ENCODE measurements at regions not wholly inside any gene's neighbourhood (a gene's known extent, or its start where the extent isn't known, plus 50 kb on each side); places are given as distances from the start of the nearest gene placed in this dataset.

DNA sequence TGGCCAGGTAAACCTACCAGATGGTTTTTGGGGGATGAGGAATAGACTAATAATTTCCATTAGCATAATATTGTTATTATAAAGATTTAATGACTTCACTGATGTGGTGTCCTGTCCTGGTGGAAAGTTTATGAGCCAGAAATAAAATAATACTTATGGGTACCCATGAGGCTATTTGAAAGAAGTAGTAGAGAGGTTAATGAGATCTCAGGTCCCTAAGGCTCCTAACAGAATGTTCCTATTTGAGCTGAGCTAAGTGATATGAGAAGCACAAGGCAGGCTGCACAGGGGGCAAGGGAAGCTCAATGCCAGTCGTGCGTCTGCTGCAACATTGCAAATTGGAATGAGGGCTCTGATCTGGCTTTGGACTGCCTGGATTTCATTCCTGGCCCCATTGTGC, 174.1 kb downstream of the BMP2 start (continued):
- TF ChIP-seq, protein P1, sequence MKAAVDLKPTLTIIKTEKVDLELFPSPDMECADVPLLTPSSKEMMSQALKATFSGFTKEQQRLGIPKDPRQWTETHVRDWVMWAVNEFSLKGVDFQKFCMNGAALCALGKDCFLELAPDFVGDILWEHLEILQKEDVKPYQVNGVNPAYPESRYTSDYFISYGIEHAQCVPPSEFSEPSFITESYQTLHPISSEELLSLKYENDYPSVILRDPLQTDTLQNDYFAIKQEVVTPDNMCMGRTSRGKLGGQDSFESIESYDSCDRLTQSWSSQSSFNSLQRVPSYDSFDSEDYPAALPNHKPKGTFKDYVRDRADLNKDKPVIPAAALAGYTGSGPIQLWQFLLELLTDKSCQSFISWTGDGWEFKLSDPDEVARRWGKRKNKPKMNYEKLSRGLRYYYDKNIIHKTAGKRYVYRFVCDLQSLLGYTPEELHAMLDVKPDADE (IDR thresholded peaks at IDR 0.05) = no peak

DNA sequence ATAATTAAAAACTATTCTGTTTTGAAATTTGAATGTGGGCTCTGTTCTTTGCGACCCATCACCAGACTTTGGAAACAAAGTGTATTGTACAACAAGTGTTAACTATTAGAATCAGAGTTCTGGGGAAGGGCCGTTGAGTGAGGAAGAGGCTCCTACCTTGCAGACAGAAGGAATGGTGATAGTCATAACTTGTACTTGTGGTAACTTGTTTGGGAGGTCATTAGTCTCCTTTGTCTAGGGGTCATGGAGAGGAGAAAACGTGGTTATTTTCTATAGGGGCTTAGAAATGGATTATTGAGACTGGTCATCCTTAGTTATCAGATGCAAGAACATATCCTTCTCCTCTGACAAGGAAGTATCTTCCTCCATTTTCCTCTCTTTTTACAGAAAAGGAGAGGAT, 174.8 kb downstream of the BMP2 start:
- Histone ChIP-seq H3K4me3 (no peak overlapping the region), H3K79me2 (replicated peaks; ENCODE audit: insufficient read depth) (no peaks in the 10 kb centered on the region), H3F3A (replicated peaks; ENCODE audit: low read depth) (no peaks in the 10 kb centered on the region), H4K20me1 (replicated peaks; ENCODE audit: insufficient read depth) (no peaks in the 10 kb centered on the region), H3K27ac (ENCODE audit: low read depth) (no peak overlapping the region), H3K27me3 (ENCODE audit: insufficient read depth) (no peaks in the 10 kb centered on the region), H3K4me1 (ENCODE audit: insufficient read depth) (no peaks in the 10 kb centered on the region), H3K36me3 (ENCODE audit: insufficient read depth) (no peaks in the 10 kb centered on the region), H3K4me2 (no peak overlapping the region), H3K9me2 (ENCODE audit: insufficient read depth) (no peaks in the 10 kb centered on the region), H2AFZ (no peak overlapping the region)
- H3K36me3 Mint-ChIP-seq (ENCODE audit: low read depth) = no peaks in the 10 kb centered on the region
- no peak for TF ChIP-seq STAT1 (IDR thresholded peaks at IDR 0.05; ENCODE audit: unreplicated experiment)
- TF ChIP-seq, protein P2, sequence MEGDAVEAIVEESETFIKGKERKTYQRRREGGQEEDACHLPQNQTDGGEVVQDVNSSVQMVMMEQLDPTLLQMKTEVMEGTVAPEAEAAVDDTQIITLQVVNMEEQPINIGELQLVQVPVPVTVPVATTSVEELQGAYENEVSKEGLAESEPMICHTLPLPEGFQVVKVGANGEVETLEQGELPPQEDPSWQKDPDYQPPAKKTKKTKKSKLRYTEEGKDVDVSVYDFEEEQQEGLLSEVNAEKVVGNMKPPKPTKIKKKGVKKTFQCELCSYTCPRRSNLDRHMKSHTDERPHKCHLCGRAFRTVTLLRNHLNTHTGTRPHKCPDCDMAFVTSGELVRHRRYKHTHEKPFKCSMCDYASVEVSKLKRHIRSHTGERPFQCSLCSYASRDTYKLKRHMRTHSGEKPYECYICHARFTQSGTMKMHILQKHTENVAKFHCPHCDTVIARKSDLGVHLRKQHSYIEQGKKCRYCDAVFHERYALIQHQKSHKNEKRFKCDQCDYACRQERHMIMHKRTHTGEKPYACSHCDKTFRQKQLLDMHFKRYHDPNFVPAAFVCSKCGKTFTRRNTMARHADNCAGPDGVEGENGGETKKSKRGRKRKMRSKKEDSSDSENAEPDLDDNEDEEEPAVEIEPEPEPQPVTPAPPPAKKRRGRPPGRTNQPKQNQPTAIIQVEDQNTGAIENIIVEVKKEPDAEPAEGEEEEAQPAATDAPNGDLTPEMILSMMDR (conservative IDR thresholded peaks at IDR 0.05; ENCODE audit: low read depth in 2 of 2) = no peak
- TF ChIP-seq, protein P3, sequence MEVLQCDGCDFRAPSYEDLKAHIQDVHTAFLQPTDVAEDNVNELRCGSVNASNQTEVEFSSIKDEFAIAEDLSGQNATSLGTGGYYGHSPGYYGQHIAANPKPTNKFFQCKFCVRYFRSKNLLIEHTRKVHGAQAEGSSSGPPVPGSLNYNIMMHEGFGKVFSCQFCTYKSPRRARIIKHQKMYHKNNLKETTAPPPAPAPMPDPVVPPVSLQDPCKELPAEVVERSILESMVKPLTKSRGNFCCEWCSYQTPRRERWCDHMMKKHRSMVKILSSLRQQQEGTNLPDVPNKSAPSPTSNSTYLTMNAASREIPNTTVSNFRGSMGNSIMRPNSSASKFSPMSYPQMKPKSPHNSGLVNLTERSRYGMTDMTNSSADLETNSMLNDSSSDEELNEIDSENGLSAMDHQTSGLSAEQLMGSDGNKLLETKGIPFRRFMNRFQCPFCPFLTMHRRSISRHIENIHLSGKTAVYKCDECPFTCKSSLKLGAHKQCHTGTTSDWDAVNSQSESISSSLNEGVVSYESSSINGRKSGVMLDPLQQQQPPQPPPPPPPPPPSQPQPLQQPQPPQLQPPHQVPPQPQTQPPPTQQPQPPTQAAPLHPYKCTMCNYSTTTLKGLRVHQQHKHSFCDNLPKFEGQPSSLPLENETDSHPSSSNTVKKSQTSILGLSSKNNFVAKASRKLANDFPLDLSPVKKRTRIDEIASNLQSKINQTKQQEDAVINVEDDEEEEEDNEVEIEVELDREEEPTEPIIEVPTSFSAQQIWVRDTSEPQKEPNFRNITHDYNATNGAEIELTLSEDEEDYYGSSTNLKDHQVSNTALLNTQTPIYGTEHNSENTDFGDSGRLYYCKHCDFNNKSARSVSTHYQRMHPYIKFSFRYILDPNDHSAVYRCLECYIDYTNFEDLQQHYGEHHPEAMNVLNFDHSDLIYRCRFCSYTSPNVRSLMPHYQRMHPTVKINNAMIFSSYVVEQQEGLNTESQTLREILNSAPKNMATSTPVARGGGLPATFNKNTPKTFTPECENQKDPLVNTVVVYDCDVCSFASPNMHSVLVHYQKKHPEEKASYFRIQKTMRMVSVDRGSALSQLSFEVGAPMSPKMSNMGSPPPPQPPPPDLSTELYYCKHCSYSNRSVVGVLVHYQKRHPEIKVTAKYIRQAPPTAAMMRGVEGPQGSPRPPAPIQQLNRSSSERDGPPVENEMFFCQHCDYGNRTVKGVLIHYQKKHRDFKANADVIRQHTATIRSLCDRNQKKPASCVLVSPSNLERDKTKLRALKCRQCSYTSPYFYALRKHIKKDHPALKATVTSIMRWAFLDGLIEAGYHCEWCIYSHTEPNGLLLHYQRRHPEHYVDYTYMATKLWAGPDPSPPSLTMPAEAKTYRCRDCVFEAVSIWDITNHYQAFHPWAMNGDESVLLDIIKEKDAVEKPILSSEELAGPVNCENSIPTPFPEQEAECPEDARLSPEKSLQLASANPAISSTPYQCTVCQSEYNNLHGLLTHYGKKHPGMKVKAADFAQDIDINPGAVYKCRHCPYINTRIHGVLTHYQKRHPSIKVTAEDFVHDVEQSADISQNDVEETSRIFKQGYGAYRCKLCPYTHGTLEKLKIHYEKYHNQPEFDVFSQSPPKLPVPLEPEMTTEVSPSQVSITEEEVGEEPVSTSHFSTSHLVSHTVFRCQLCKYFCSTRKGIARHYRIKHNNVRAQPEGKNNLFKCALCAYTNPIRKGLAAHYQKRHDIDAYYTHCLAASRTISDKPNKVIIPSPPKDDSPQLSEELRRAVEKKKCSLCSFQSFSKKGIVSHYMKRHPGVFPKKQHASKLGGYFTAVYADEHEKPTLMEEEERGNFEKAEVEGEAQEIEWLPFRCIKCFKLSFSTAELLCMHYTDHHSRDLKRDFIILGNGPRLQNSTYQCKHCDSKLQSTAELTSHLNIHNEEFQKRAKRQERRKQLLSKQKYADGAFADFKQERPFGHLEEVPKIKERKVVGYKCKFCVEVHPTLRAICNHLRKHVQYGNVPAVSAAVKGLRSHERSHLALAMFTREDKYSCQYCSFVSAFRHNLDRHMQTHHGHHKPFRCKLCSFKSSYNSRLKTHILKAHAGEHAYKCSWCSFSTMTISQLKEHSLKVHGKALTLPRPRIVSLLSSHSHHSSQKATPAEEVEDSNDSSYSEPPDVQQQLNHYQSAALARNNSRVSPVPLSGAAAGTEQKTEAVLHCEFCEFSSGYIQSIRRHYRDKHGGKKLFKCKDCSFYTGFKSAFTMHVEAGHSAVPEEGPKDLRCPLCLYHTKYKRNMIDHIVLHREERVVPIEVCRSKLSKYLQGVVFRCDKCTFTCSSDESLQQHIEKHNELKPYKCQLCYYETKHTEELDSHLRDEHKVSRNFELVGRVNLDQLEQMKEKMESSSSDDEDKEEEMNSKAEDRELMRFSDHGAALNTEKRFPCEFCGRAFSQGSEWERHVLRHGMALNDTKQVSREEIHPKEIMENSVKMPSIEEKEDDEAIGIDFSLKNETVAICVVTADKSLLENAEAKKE (CRISPR knock-in tag; IDR thresholded peaks at IDR 0.05) = no peak
- no peak for TF ChIP-seq EZH2phosphoT487 (IDR thresholded peaks at IDR 0.05; ENCODE audit: unreplicated experiment)
- TF ChIP-seq POLR2AphosphoS5 (IDR thresholded peaks at IDR 0.05; ENCODE audit: low read depth) = no peak
- no peak for TF ChIP-seq EZH2 (IDR thresholded peaks at IDR 0.05; ENCODE audit: low read depth, unreplicated experiment)
- TF ChIP-seq ZNF114 (CRISPR knock-in tag; IDR thresholded peaks at IDR 0.05) = no peak
- no peak for TF ChIP-seq NANOG (IDR thresholded peaks at IDR 0.05; ENCODE audit: borderline replicate concordance)
- TF ChIP-seq, protein P4, sequence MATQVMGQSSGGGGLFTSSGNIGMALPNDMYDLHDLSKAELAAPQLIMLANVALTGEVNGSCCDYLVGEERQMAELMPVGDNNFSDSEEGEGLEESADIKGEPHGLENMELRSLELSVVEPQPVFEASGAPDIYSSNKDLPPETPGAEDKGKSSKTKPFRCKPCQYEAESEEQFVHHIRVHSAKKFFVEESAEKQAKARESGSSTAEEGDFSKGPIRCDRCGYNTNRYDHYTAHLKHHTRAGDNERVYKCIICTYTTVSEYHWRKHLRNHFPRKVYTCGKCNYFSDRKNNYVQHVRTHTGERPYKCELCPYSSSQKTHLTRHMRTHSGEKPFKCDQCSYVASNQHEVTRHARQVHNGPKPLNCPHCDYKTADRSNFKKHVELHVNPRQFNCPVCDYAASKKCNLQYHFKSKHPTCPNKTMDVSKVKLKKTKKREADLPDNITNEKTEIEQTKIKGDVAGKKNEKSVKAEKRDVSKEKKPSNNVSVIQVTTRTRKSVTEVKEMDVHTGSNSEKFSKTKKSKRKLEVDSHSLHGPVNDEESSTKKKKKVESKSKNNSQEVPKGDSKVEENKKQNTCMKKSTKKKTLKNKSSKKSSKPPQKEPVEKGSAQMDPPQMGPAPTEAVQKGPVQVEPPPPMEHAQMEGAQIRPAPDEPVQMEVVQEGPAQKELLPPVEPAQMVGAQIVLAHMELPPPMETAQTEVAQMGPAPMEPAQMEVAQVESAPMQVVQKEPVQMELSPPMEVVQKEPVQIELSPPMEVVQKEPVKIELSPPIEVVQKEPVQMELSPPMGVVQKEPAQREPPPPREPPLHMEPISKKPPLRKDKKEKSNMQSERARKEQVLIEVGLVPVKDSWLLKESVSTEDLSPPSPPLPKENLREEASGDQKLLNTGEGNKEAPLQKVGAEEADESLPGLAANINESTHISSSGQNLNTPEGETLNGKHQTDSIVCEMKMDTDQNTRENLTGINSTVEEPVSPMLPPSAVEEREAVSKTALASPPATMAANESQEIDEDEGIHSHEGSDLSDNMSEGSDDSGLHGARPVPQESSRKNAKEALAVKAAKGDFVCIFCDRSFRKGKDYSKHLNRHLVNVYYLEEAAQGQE (IDR thresholded peaks at IDR 0.05; ENCODE audit: unreplicated experiment) = no peak
- TF ChIP-seq, protein P1 (IDR thresholded peaks at IDR 0.05) = no peak
- no peak for TF ChIP-seq JUNB (IDR thresholded peaks at IDR 0.05; ENCODE audit: unreplicated experiment)
- TF ChIP-seq CREB1 (CRISPR knock-in tag; IDR thresholded peaks at IDR 0.05; ENCODE audit: low read depth) = no peak
- no peak for TF ChIP-seq ZNF331 (CRISPR knock-in tag; IDR thresholded peaks at IDR 0.05; ENCODE audit: low read depth)
- no peak overlapping the region for H3K27ac Mint-ChIP-seq
- DNase-seq (ENCODE audit: low spot score) (no peak), ATAC-seq (no peak)
- no peak overlapping the region for H3K4me3 Mint-ChIP-seq
- no peaks in the 10 kb centered on the region for H3K9me3 Mint-ChIP-seq
- H3K4me1 Mint-ChIP-seq = no peaks in the 10 kb centered on the region
- H3K27me3 Mint-ChIP-seq (ENCODE audit: insufficient read depth, low read depth, poor library complexity) = no peaks in the 10 kb centered on the region

Data from GM23338 (cell line).